HCT116 (cell line): ENCODE measurements at regions not wholly inside any gene's neighbourhood (a gene's known extent, or its start where the extent isn't known, plus 50 kb on each side); places are given as distances from the start of the nearest gene placed in this dataset.

Source experiments
- ATAC-seq: fragments of 200-7000 bp; cut with Tn5 transposase; 2 replicates; pipeline ENCODE4 v1.9.1; 2020; ENCODE audit warnings: mild to moderate bottlenecking, moderate library complexity
- BruUV-seq: library from RNA; stranded (reverse); fragments of 400-500 nt; replicated peaks from 2 replicates; lab custom pipeline; 2021; lab: Mats Ljungman, UMichigan
- CTCF ChIA-PET: fragments of 300-600 bp; sonication (Branson Sonifier 250); formaldehyde crosslinking; loops from one replicate; lab custom pipeline; 2021; ENCODE audit warnings: antibody characterized with exemption; lab: Charles Lee
- POLR2A ChIA-PET: fragments of 300-600, 350-600 bp; sonication (Branson Sonifier 250); formaldehyde crosslinking; loops from one replicate; lab custom pipeline; 2021; ENCODE audit warnings: antibody characterized with exemption; lab: Charles Lee
- RAD21 ChIA-PET, 2 experiments: fragments of 300-600 bp; sonication (Branson Sonifier 250); formaldehyde crosslinking; loops; one replicate each; lab custom pipeline; 2023; ENCODE audit warnings: low total read pairs in 2 of 2; ENCODE audit not compliant: uncharacterized antibody in 2 of 2, unreplicated experiment in 2 of 2, low non-redundant PET in 1 of 2; lab: Charles Lee
- DNase-seq: peaks from one replicate; pipeline ENCODE4 v3.0.0-alpha.2; 2010; ENCODE audit warnings: low read depth, low spot score
- H2AFZ ChIP-seq: fragments of 200-600 bp; shearing (Covaris generic), sonication (generic); 2 replicates; pipeline ENCODE4 v1.6.1; 2017; ENCODE audit warnings: low read depth, mixed run types, mixed read lengths, antibody characterized with exemption, low read length; ENCODE audit not compliant: poor library complexity, severe bottlenecking
- H3K27ac ChIP-seq: 2 replicates; pipeline ENCODE4 v1.5.1; 2012; ENCODE audit warnings: low read depth, low read length
- H3K27me3 ChIP-seq: fragments of 200-600 bp; sonication (generic); 2 replicates; pipeline ENCODE4 v1.6.1; 2016; ENCODE audit warnings: mixed run types, low read length, mixed read lengths; ENCODE audit not compliant: insufficient read depth
- H3K36me3 ChIP-seq, 2 experiments: fragments of 200-500 bp in 1 of 2; fragments of 200-600 bp in 1 of 2; sonication (Bioruptor generic) in 1 of 2; sonication (generic) in 1 of 2; 2 replicates each; pipeline versions ENCODE4 v1.5.1 to v1.6.1; 2014 to 2016; ENCODE audit warnings: low read length in 2 of 2, inconsistent platforms in 1 of 2, mixed read lengths in 1 of 2, mixed run types in 1 of 2; ENCODE audit not compliant: insufficient read depth in 2 of 2, control insufficient read depth in 1 of 2
- H3K4me1 ChIP-seq, 2 experiments: fragments of 200-600 bp in 1 of 2; sonication (generic) in 1 of 2; 2 replicates each; pipeline versions ENCODE4 v1.5.1 to v1.6.1; 2012 to 2017; ENCODE audit warnings: low read length in 2 of 2, inconsistent platforms in 1 of 2, mild to moderate bottlenecking in 1 of 2, mixed read lengths in 1 of 2, mixed run types in 1 of 2, moderate library complexity in 1 of 2; ENCODE audit not compliant: insufficient read depth in 2 of 2, control insufficient read depth in 1 of 2
- H3K4me2 ChIP-seq: fragments of 200-600 bp; sonication (generic); 2 replicates; pipeline ENCODE4 v1.6.1; 2017; ENCODE audit warnings: mixed run types, low read length, mixed read lengths
- H3K4me3 ChIP-seq, 2 experiments: fragments of 200-600 bp in 1 of 2; sonication (generic) in 1 of 2; replicated peaks in 1 of 2; 2 replicates each; pipeline ENCODE4 v1.5.1; 2011 to 2016; ENCODE audit warnings: low read length in 2 of 2, control low read depth in 1 of 2, low read depth in 1 of 2, mild to moderate bottlenecking in 1 of 2, mixed read lengths in 1 of 2, mixed run types in 1 of 2
- H3K79me2 ChIP-seq: fragments of 200-600 bp; sonication (generic); 2 replicates; pipeline ENCODE4 v1.6.1; 2017; ENCODE audit warnings: mild to moderate bottlenecking, mixed run types, low read length, moderate library complexity, mixed read lengths; ENCODE audit not compliant: insufficient read depth
- H3K9ac ChIP-seq: fragments of 200-600 bp; sonication (generic); 2 replicates; pipeline ENCODE4 v1.6.1; 2016; ENCODE audit warnings: low read length, mixed read lengths
- H3K9me2 ChIP-seq: fragments of 200-600 bp; sonication (generic), shearing (Covaris generic); 2 replicates; pipeline ENCODE4 v1.6.1; 2017; ENCODE audit warnings: mixed run types, mild to moderate bottlenecking, moderate library complexity; ENCODE audit not compliant: insufficient read depth
- H3K9me3 ChIP-seq, 2 experiments: fragments of 200-500 bp in 1 of 2; fragments of 200-600 bp in 1 of 2; sonication (Bioruptor generic) in 1 of 2; sonication (generic) in 1 of 2; 2 replicates each; pipeline ENCODE4 v1.6.1; 2014 to 2017; ENCODE audit warnings: low read length in 2 of 2, mixed read lengths in 2 of 2, inconsistent platforms in 1 of 2, low read depth in 1 of 2, mild to moderate bottlenecking in 1 of 2, mixed run types in 1 of 2, moderate library complexity in 1 of 2; ENCODE audit not compliant: control insufficient read depth in 1 of 2, insufficient read depth in 1 of 2
- H4K20me1 ChIP-seq: fragments of 200-600 bp; sonication (generic), shearing (Covaris generic); 2 replicates; pipeline ENCODE4 v1.6.1; 2017; ENCODE audit warnings: mixed run types, mild to moderate bottlenecking, moderate library complexity; ENCODE audit not compliant: insufficient read depth
- CBX3 ChIP-seq: IDR thresholded peaks from 2 replicates; pipeline ENCODE4 v1.6.1; 2012; ENCODE audit warnings: low read depth
- EGR1 ChIP-seq: IDR thresholded peaks from 2 replicates; pipeline ENCODE4 v1.6.1; 2012; ENCODE audit warnings: low read depth
- ELF1 ChIP-seq: IDR thresholded peaks from 2 replicates; pipeline ENCODE4 v1.6.1; 2012; ENCODE audit warnings: low read depth, borderline replicate concordance
- EZH2 ChIP-seq: fragments of 200-600 bp; sonication (generic); IDR thresholded peaks from 2 replicates; pipeline ENCODE4 v1.6.1; 2017; ENCODE audit warnings: antibody characterized with exemption, mixed run types
- JUND ChIP-seq: IDR thresholded peaks from 2 replicates; pipeline ENCODE4 v1.6.1; 2012
- POLR2A ChIP-seq: IDR thresholded peaks from 2 replicates; pipeline ENCODE4 v1.7.0; 2011; ENCODE audit warnings: borderline replicate concordance; ENCODE audit not compliant: insufficient read depth, insufficient read length; ENCODE audit errors: extremely low read depth
- POLR2AphosphoS5 ChIP-seq: IDR thresholded peaks from 2 replicates; pipeline ENCODE4 v1.6.1; 2011; ENCODE audit warnings: mild to moderate bottlenecking, low read depth, low read length, moderate library complexity
- RAD21 ChIP-seq: IDR thresholded peaks from 2 replicates; pipeline ENCODE4 v1.6.1; 2012; ENCODE audit warnings: low read depth, mild to moderate bottlenecking
- SIN3A ChIP-seq: IDR thresholded peaks from 2 replicates; pipeline ENCODE4 v1.6.1; 2012; ENCODE audit warnings: low read depth
- SP1 ChIP-seq: IDR thresholded peaks from 2 replicates; pipeline ENCODE4 v1.6.1; 2012; ENCODE audit warnings: low read depth
- SRF ChIP-seq: IDR thresholded peaks from 2 replicates; pipeline ENCODE4 v1.6.1; 2012; ENCODE audit warnings: low read depth
- YY1 ChIP-seq: IDR thresholded peaks from 2 replicates; pipeline ENCODE4 v1.6.1; 2011; ENCODE audit warnings: low read length, low read depth, moderate library complexity, mild to moderate bottlenecking; ENCODE audit not compliant: insufficient replicate concordance; ENCODE audit errors: extremely low read depth
- ZFX ChIP-seq: fragments of 450-650 bp; IDR thresholded peaks from 2 replicates; pipeline ENCODE4 v1.6.1; 2017
- intact Hi-C: fragments of 100-400 bp; cut with micrococcal nuclease; formaldehyde crosslinking; loops from 2 replicates; pipeline ENCODE4 v1.10.0; 2022
- TF ChIP-seq, protein P1 (sequence below): IDR thresholded peaks from 2 replicates; pipeline ENCODE4 v1.6.1; 2011; ENCODE audit warnings: mild to moderate bottlenecking, low read length, moderate library complexity; ENCODE audit not compliant: insufficient replicate concordance; ENCODE audit errors: extremely low read depth
- TF ChIP-seq, protein P2 (sequence below): IDR thresholded peaks from 2 replicates; pipeline ENCODE4 v1.6.1; 2012
- TF ChIP-seq, protein P3 (sequence below): IDR thresholded peaks from 2 replicates; pipeline ENCODE4 v1.6.1; 2012; ENCODE audit warnings: low read depth
- TF ChIP-seq, protein P4 (sequence below): IDR thresholded peaks from 2 replicates; pipeline ENCODE4 v1.6.1; 2012

DNA sequence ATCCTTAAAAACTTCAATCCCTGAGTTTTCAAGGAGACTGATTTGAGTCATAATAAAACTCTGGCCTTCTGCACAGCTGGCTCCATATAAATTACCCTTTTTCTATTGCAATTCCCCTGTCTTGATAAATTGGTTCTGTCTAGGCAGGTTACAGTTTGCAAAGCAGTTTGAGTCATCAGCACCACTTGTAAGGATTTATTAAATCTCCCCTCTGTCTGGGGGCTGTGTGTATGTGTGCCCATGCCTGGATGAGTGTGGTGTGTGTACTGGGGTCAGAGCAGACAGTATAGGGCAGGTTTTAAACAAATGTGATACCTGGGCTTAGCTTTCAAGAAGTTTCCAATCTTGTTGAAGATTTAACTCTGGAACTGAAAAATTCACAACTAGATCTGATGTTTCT lies 228.6 kb downstream of the FNDC1 start (continued):
- TF ChIP-seq, protein P1, sequence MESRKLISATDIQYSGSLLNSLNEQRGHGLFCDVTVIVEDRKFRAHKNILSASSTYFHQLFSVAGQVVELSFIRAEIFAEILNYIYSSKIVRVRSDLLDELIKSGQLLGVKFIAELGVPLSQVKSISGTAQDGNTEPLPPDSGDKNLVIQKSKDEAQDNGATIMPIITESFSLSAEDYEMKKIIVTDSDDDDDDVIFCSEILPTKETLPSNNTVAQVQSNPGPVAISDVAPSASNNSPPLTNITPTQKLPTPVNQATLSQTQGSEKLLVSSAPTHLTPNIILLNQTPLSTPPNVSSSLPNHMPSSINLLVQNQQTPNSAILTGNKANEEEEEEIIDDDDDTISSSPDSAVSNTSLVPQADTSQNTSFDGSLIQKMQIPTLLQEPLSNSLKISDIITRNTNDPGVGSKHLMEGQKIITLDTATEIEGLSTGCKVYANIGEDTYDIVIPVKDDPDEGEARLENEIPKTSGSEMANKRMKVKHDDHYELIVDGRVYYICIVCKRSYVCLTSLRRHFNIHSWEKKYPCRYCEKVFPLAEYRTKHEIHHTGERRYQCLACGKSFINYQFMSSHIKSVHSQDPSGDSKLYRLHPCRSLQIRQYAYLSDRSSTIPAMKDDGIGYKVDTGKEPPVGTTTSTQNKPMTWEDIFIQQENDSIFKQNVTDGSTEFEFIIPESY = no peak
- TF ChIP-seq POLR2A (no peak), SP1 (no peak), CBX3 (no peak), SIN3A (no peak), ZFX (no peak), JUND (no peak), EZH2 (no peak), EGR1 (no peak)
- TF ChIP-seq, protein P2, sequence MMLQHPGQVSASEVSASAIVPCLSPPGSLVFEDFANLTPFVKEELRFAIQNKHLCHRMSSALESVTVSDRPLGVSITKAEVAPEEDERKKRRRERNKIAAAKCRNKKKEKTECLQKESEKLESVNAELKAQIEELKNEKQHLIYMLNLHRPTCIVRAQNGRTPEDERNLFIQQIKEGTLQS = no peak
- TF ChIP-seq, protein P3, sequence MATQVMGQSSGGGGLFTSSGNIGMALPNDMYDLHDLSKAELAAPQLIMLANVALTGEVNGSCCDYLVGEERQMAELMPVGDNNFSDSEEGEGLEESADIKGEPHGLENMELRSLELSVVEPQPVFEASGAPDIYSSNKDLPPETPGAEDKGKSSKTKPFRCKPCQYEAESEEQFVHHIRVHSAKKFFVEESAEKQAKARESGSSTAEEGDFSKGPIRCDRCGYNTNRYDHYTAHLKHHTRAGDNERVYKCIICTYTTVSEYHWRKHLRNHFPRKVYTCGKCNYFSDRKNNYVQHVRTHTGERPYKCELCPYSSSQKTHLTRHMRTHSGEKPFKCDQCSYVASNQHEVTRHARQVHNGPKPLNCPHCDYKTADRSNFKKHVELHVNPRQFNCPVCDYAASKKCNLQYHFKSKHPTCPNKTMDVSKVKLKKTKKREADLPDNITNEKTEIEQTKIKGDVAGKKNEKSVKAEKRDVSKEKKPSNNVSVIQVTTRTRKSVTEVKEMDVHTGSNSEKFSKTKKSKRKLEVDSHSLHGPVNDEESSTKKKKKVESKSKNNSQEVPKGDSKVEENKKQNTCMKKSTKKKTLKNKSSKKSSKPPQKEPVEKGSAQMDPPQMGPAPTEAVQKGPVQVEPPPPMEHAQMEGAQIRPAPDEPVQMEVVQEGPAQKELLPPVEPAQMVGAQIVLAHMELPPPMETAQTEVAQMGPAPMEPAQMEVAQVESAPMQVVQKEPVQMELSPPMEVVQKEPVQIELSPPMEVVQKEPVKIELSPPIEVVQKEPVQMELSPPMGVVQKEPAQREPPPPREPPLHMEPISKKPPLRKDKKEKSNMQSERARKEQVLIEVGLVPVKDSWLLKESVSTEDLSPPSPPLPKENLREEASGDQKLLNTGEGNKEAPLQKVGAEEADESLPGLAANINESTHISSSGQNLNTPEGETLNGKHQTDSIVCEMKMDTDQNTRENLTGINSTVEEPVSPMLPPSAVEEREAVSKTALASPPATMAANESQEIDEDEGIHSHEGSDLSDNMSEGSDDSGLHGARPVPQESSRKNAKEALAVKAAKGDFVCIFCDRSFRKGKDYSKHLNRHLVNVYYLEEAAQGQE = no peak

DNA sequence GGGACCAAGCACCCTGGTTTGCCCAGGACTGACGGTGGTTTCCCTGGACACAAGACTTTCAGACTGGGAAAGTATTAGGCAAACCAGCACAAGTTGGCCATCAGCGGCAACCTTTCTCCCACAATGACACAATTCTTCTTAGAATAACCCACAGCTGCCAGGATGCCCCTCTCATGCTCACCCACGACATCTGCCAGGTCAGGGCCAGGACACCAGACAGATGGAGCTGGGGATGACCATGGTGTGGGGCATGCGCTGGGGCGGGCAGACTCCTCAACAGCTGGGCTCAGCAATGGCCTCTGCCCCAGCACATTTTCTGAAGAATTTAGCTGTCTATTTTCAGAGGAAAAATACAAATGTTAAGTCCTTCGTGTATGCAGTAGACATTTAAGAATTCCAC lies 226.4 kb downstream of the FNDC1 start:
- ChIA-PET RAD21 (no interaction called here), POLR2A (no interaction called here)
- BruUV-seq = no TSS peak
- TF ChIP-seq POLR2A (no peak), ELF1 (no peak), SP1 (no peak), RAD21 (no peak), POLR2AphosphoS5 (no peak), ZFX (no peak), EGR1 (no peak), JUND (no peak), YY1 (no peak), SRF (no peak)
- TF ChIP-seq, protein P2 = no peak
- TF ChIP-seq, protein P4, sequence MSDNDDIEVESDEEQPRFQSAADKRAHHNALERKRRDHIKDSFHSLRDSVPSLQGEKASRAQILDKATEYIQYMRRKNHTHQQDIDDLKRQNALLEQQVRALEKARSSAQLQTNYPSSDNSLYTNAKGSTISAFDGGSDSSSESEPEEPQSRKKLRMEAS = no peak
- TF ChIP-seq, protein P1 = no peak

More for the DNA sequence above, 226.4 kb downstream of the FNDC1 start:
- intact Hi-C loops = no loop called here
- peaks cover 38% of the 10 kb centered on the region for H3K27me3 ChIP-seq
- H3K9ac ChIP-seq = no peak overlapping the region
- ATAC-seq = no peak
- H4K20me1 ChIP-seq = no peaks in the 10 kb centered on the region
- no peaks in the 10 kb centered on the region for H3K9me3 ChIP-seq
- CTCF ChIA-PET = no interaction called here
- no peaks in the 10 kb centered on the region for H3K36me3 ChIP-seq
- no peaks in the 10 kb centered on the region for H3K4me1 ChIP-seq
- H3K79me2 ChIP-seq = no peaks in the 10 kb centered on the region
- no peak overlapping the region for H2AFZ ChIP-seq
- no peak overlapping the region for H3K4me2 ChIP-seq
- H3K27ac ChIP-seq = no peak overlapping the region
- no peak overlapping the region for H3K4me3 ChIP-seq
- DNase-seq = no peak
- no peaks in the 10 kb centered on the region for H3K9me2 ChIP-seq
